HepG2 (cell line): ENCODE measurements at regions not wholly inside any gene's neighbourhood (a gene's known extent, or its start where the extent isn't known, plus 50 kb on each side); places are given as distances from the start of the nearest gene placed in this dataset.

ENCODE experiments used
- ATAC-seq: fragments of 200-7000 bp; cut with Tn5 transposase; 3 replicates; pipeline ENCODE4 v1.9.1; 2020; ENCODE audit warnings: mild to moderate bottlenecking, moderate library complexity
- BruUV-seq: library from RNA; stranded (reverse); fragments of 400-500 nt; replicated peaks from 2 replicates; lab custom pipeline; 2021; lab: Mats Ljungman, UMichigan
- CTCF ChIA-PET: fragments of 300-600 bp; formaldehyde crosslinking; extraction: SDS; loops from one replicate; lab custom pipeline; 2021; ENCODE audit warnings: low total read pairs, inconsistent platforms, low intra/inter-chr PET ratio; lab: Yijun Ruan, JAX
- POLR2A ChIA-PET: fragments of 350-600 bp; sonication (Branson Sonifier 250); formaldehyde crosslinking; loops from one replicate; lab custom pipeline; 2020; ENCODE audit warnings: antibody characterized with exemption, inconsistent platforms; lab: Yijun Ruan, JAX
- DNase-seq: peaks from one replicate; pipeline ENCODE4 v3.0.0-alpha.2; 2015; ENCODE audit warnings: low spot score
- FAIRE-seq: peaks from 3 replicates; lab custom pipeline; 2011; peaks lifted over from hg19 to GRCh38; lab: Jason Lieb, UNC
- H2AFZ ChIP-seq: one replicate; pipeline ENCODE4 v1.6.1; 2011; ENCODE audit warnings: low read length, inconsistent platforms
- H3K27ac ChIP-seq: fragments of 300-600 bp; 3 replicates; pipeline ENCODE4 v1.8.0; 2011; ENCODE audit warnings: mixed run types, mild to moderate bottlenecking, mixed read lengths, low read length, inconsistent platforms; ENCODE audit not compliant: insufficient read depth; ENCODE audit errors: extremely low read length
- H3K27me3 ChIP-seq, 2 experiments: fragments of 200-600 bp in 1 of 2; 2 replicates in 1 of 2; 3 replicates in 1 of 2; pipeline versions ENCODE4 v1.6.0 to v1.8.0; 2011; ENCODE audit warnings: low read length in 2 of 2, mild to moderate bottlenecking in 2 of 2, moderate library complexity in 2 of 2, inconsistent platforms in 1 of 2; ENCODE audit not compliant: insufficient read depth in 2 of 2, control insufficient read depth in 1 of 2
- H3K36me3 ChIP-seq, 2 experiments: fragments of 200-600 bp in 1 of 2; replicated peaks in 1 of 2; 2 replicates in 1 of 2; 3 replicates in 1 of 2; pipeline versions ENCODE4 v1.5.1 to v1.8.0; 2011; ENCODE audit warnings: low read length in 2 of 2, inconsistent platforms in 1 of 2; ENCODE audit not compliant: insufficient read depth in 2 of 2, control insufficient read depth in 1 of 2
- H3K4me1 ChIP-seq: 2 replicates; pipeline ENCODE4 v1.5.1; 2012; ENCODE audit warnings: low read length, inconsistent platforms; ENCODE audit not compliant: insufficient read depth
- H3K4me2 ChIP-seq: 2 replicates; pipeline ENCODE4 v1.6.0; 2011; ENCODE audit warnings: low read depth, low read length, inconsistent platforms
- H3K4me3 ChIP-seq, 3 experiments: fragments of 200-600 bp in 1 of 3; sonication (generic), shearing (Covaris generic) in 1 of 3; replicated peaks in 1 of 3; 2 replicates each; pipeline ENCODE4 v1.5.1; 2011 to 2016; ENCODE audit warnings: low read length in 3 of 3, inconsistent platforms in 2 of 3, low read depth in 2 of 3, mild to moderate bottlenecking in 2 of 3, control low read depth in 1 of 3, mixed read lengths in 1 of 3; ENCODE audit not compliant: insufficient read depth in 1 of 3
- H3K79me2 ChIP-seq: one replicate; pipeline ENCODE4 v1.6.1; 2011; ENCODE audit warnings: low read length, inconsistent platforms; ENCODE audit not compliant: insufficient read depth
- H3K9ac ChIP-seq: 2 replicates; pipeline ENCODE4 v1.6.0; 2011; ENCODE audit warnings: mild to moderate bottlenecking, low read depth, low read length, inconsistent platforms; ENCODE audit not compliant: insufficient read depth
- H3K9me3 ChIP-seq: 2 replicates; pipeline ENCODE4 v1.5.1; 2012; ENCODE audit warnings: mild to moderate bottlenecking, low read length
- H4K20me1 ChIP-seq: 2 replicates; pipeline ENCODE4 v1.6.0; 2011; ENCODE audit warnings: inconsistent platforms, mild to moderate bottlenecking, low read length, moderate library complexity; ENCODE audit not compliant: insufficient read depth
- ASH2L ChIP-seq: fragments of 300-600, 200-600 bp; sonication (generic); IDR thresholded peaks from 2 replicates; pipeline ENCODE4 v1.7.0; 2017; ENCODE audit warnings: low read depth, mild to moderate bottlenecking, moderate library complexity, mixed read lengths, low read length; ENCODE audit not compliant: insufficient read length
- CEBPB ChIP-seq: IDR thresholded peaks from 2 replicates; pipeline ENCODE4 v1.6.1; 2011; ENCODE audit warnings: low read depth, low read length, improper control_type of control experiment, borderline replicate concordance
- HOXD1 ChIP-seq: sonication (generic); formaldehyde crosslinking; IDR thresholded peaks from 2 replicates; pipeline ENCODE4 v1.5.0; 2020; ENCODE audit warnings: missing genetic modification reagents
- MIXL1 ChIP-seq: IDR thresholded peaks from 2 replicates; pipeline ENCODE4 v1.6.1; 2016
- MTF2 ChIP-seq: sonication (generic); formaldehyde crosslinking; IDR thresholded peaks from 2 replicates; pipeline ENCODE4 v1.5.0; 2020; ENCODE audit warnings: missing genetic modification reagents, borderline replicate concordance
- RBM22 ChIP-seq: fragments of 200-400 bp; formaldehyde crosslinking; optimal IDR thresholded peaks from 2 replicates; pipeline ENCODE3; 2017; ENCODE audit warnings: mild to moderate bottlenecking, low read length, moderate library complexity
- TBP ChIP-seq: sonication (generic); formaldehyde crosslinking; IDR thresholded peaks from 2 replicates; pipeline ENCODE4 v1.5.0; 2020; ENCODE audit warnings: missing genetic modification reagents
- ZNF34 ChIP-seq: sonication (generic); formaldehyde crosslinking; IDR thresholded peaks from 2 replicates; pipeline ENCODE4 v1.4.0; 2020; ENCODE audit warnings: mild to moderate bottlenecking, missing genetic modification reagents, borderline replicate concordance
- ZNF557 ChIP-seq: sonication (generic); formaldehyde crosslinking; IDR thresholded peaks from 2 replicates; pipeline ENCODE4 v1.4.0; 2020; ENCODE audit warnings: missing genetic modification reagents
- ZNF615 ChIP-seq: sonication (generic); formaldehyde crosslinking; IDR thresholded peaks from 2 replicates; pipeline ENCODE4 v1.5.0; 2020; ENCODE audit warnings: mild to moderate bottlenecking, missing genetic modification reagents, borderline replicate concordance
- ZNF629 ChIP-seq: sonication (generic); formaldehyde crosslinking; conservative IDR thresholded peaks from 2 replicates; pipeline ENCODE4 v1.5.0; 2020; ENCODE audit warnings: missing genetic modification reagents
- ZNF670 ChIP-seq: sonication (generic); formaldehyde crosslinking; IDR thresholded peaks from 2 replicates; pipeline ENCODE4 v1.8.0; 2022; ENCODE audit warnings: mild to moderate bottlenecking, missing genetic modification reagents, borderline replicate concordance
- ZNF776 ChIP-seq: sonication (generic); formaldehyde crosslinking; IDR thresholded peaks from 2 replicates; pipeline ENCODE4 v1.4.0; 2020; ENCODE audit warnings: mild to moderate bottlenecking, missing genetic modification reagents
- WGBS: methylation state at CpG from one replicate; pipeline ENCODE4 v1.1.6; 2017; ENCODE audit warnings: low lambda C conversion rate; 5-methylcytosine and 5-hydroxymethylcytosine counted together
- in situ Hi-C: cut with HindIII; loops from 2 replicates; pipeline ENCODE4 v1.10.0; 2017; ENCODE audit warnings: low pct_unique_long_range_greater_than_20kb; ENCODE audit not compliant: extremely low pct_ligation_motif_present
- intact Hi-C: fragments of 100-400 bp; cut with micrococcal nuclease; formaldehyde crosslinking; loops from one replicate; pipeline ENCODE4 v1.10.0; 2022; ENCODE audit not compliant: unreplicated experiment
- TF ChIP-seq, protein P1 (sequence below): sonication (generic); formaldehyde crosslinking; IDR thresholded peaks from 2 replicates; pipeline ENCODE4 v1.4.0; 2020; ENCODE audit warnings: mild to moderate bottlenecking, missing genetic modification reagents, borderline replicate concordance
- TF ChIP-seq, protein P2 (sequence below): sonication (generic); formaldehyde crosslinking; conservative IDR thresholded peaks from 2 replicates; pipeline ENCODE4 v1.8.0; 2022; ENCODE audit warnings: mild to moderate bottlenecking, moderate library complexity, missing genetic modification reagents

DNA sequence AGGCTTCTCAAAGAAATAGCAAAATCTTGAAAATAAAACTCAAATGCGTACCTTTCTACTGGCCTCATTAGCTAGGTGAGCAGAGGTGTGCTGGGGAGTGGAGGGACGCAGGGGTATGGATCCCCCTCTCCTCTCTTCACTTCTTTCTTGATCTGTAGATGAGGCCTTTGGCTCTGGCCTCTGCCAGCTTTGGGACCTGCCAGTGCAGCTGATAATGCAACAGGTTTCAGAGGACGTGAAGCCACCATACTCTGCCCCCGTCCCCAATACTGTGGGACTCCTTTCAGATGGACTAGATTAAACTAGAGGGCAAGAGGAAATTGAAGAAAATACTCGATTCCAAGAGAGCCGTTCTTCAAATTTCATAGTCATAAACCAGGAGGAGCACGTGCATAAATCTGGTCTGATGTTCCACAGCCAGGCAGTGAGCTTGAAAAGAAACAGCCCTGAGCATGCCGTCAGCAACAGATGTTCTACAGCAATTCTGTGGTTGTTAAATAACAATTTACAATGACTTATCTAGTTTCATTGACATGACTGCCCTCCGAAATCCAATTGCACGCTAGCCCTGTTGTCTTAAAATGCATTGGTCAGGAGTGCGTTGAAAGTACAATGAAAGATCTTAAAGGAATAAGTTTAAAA lies 245.3 kb upstream of the FOXQ1 start (continued):
- TF ChIP-seq, protein P1, sequence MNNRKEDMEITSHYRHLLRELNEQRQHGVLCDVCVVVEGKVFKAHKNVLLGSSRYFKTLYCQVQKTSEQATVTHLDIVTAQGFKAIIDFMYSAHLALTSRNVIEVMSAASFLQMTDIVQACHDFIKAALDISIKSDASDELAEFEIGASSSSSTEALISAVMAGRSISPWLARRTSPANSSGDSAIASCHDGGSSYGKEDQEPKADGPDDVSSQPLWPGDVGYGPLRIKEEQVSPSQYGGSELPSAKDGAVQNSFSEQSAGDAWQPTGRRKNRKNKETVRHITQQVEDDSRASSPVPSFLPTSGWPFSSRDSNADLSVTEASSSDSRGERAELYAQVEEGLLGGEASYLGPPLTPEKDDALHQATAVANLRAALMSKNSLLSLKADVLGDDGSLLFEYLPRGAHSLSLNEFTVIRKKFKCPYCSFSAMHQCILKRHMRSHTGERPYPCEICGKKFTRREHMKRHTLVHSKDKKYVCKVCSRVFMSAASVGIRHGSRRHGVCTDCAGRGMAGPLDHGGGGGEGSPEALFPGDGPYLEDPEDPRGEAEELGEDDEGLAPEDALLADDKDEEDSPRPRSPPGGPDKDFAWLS (CRISPR knock-in tag), result no peak
- no peak for TF ChIP-seq ZNF776 (CRISPR knock-in tag)
- TF ChIP-seq, all 625 proteins: peak for 0

DNA sequence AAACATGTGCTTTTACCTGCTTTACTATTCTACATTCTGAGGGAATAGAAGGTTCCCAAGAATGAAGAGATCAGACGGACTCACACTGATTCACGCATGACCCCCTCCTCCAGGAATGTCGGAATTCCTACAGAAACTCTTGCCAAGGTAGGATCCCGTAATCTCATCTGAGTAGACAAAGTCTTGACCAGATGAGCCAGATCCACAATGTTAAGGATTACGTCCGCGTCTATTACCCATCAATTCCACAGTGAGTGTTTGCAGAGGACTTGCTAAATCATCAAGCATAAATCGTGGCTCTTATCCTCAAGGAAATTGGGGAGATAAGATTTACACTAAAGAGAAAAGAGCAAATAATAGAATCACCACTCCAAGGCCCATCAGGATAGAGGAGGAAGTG lies 245.9 kb upstream of the FOXQ1 start:
- no peaks in the 10 kb centered on the region for H3K79me2 ChIP-seq
- CTCF ChIA-PET, result no interaction called here
- TF ChIP-seq ASH2L (no peak), MIXL1 (CRISPR knock-in tag) (no peak), ZNF615 (no peak), ZNF34 (no peak), ZNF670 (CRISPR knock-in tag) (no peak), ZNF557 (CRISPR knock-in tag) (no peak), RBM22 (no peak), ZNF629 (CRISPR knock-in tag) (no peak), TBP (no peak), CEBPB (no peak), HOXD1 (CRISPR knock-in tag) (no peak), MTF2 (no peak)
- TF ChIP-seq, protein P2, sequence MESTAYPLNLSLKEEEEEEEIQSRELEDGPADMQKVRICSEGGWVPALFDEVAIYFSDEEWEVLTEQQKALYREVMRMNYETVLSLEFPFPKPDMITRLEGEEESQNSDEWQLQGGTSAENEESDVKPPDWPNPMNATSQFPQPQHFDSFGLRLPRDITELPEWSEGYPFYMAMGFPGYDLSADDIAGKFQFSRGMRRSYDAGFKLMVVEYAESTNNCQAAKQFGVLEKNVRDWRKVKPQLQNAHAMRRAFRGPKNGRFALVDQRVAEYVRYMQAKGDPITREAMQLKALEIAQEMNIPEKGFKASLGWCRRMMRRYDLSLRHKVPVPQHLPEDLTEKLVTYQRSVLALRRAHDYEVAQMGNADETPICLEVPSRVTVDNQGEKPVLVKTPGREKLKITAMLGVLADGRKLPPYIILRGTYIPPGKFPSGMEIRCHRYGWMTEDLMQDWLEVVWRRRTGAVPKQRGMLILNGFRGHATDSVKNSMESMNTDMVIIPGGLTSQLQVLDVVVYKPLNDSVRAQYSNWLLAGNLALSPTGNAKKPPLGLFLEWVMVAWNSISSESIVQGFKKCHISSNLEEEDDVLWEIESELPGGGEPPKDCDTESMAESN, result no peak
- TF ChIP-seq, all 625 proteins: peak for 0
- Histone ChIP-seq H3K27me3 (no peaks in the 10 kb centered on the region), H4K20me1 (no peaks in the 10 kb centered on the region), H3K27ac (no peak overlapping the region), H3K9me3 (no peaks in the 10 kb centered on the region), H2AFZ (no peak overlapping the region), H3K9ac (no peak overlapping the region), H3K4me1 (peaks cover 25% of the 10 kb centered on the region; the same call in 1 of the 2 replicates), H3K4me2 (no peak overlapping the region), H3K4me3 (no peak overlapping the region), H3K36me3 (no peaks in the 10 kb centered on the region)
- no peak for ATAC-seq
- 96% methylated on average over 8 of the region's 8 CpGs for WGBS
- no peak for FAIRE-seq
- no TSS peak for BruUV-seq
- intact Hi-C loops (no loop called here), in situ Hi-C loops (no loop called here)
- POLR2A ChIA-PET, result no interaction called here
- DNase-seq, result no peak
